Kidney epithelial cell (primary cell): ENCODE measurements at regions not wholly inside any gene's neighbourhood (a gene's known extent, or its start where the extent isn't known, plus 50 kb on each side); places are given as distances from the start of the nearest gene placed in this dataset.
"Not testable (repeated sequence)": the region's sequence is repeated elsewhere in the genome, so short reads cannot be mapped to it uniquely, and the experiment has no call there.

Source experiments
- DNase-seq: peaks from one replicate; pipeline ENCODE4 v3.0.0-alpha.2; 2010; ENCODE audit warnings: low read depth
- H3K27me3 ChIP-seq: 2 replicates; pipeline ENCODE4 v1.6.0; 2011; ENCODE audit warnings: low read length; ENCODE audit not compliant: control insufficient read depth, insufficient read depth
- H3K36me3 ChIP-seq: 2 replicates; pipeline ENCODE4 v1.5.1; 2011; ENCODE audit warnings: low read length; ENCODE audit not compliant: control insufficient read depth, insufficient read depth
- H3K4me3 ChIP-seq: 2 replicates; pipeline ENCODE4 v1.5.1; 2011; ENCODE audit warnings: low read depth, mild to moderate bottlenecking, control low read depth, low read length
- TF ChIP-seq, protein P1 (sequence below): IDR thresholded peaks from 2 replicates; pipeline ENCODE4 v1.5.1; 2011; ENCODE audit warnings: mild to moderate bottlenecking, moderate library complexity, low read length, control low read depth, inconsistent platforms; ENCODE audit not compliant: insufficient read depth, poor library complexity, severe bottlenecking

DNA sequence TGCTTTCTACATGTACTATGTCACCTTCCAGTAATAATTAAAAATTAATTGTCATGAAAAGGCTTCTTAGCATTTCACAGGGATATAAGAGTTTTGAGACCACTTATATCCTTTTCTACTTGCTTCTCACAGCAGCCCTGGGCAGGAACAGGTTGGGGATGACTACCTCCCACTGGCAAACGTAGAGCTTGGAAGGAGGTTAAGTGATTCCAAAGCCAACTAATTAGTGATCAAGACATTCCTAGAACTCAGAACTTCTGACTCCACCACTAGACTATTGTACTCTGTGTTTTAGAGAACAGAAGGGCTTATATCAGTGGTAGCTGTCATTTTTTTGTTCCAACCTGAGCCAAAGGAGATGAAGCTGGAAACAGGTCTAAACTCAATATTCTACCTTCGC is 364.5 kb upstream of the BOD1L1 start:
- no peaks in the 10 kb centered on the region for H3K27me3 ChIP-seq
- H3K36me3 ChIP-seq, result no peaks in the 10 kb centered on the region
- DNase-seq, result no peak
- TF ChIP-seq, protein P1, sequence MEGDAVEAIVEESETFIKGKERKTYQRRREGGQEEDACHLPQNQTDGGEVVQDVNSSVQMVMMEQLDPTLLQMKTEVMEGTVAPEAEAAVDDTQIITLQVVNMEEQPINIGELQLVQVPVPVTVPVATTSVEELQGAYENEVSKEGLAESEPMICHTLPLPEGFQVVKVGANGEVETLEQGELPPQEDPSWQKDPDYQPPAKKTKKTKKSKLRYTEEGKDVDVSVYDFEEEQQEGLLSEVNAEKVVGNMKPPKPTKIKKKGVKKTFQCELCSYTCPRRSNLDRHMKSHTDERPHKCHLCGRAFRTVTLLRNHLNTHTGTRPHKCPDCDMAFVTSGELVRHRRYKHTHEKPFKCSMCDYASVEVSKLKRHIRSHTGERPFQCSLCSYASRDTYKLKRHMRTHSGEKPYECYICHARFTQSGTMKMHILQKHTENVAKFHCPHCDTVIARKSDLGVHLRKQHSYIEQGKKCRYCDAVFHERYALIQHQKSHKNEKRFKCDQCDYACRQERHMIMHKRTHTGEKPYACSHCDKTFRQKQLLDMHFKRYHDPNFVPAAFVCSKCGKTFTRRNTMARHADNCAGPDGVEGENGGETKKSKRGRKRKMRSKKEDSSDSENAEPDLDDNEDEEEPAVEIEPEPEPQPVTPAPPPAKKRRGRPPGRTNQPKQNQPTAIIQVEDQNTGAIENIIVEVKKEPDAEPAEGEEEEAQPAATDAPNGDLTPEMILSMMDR, result no peak
- H3K4me3 ChIP-seq, result no peak overlapping the region

DNA sequence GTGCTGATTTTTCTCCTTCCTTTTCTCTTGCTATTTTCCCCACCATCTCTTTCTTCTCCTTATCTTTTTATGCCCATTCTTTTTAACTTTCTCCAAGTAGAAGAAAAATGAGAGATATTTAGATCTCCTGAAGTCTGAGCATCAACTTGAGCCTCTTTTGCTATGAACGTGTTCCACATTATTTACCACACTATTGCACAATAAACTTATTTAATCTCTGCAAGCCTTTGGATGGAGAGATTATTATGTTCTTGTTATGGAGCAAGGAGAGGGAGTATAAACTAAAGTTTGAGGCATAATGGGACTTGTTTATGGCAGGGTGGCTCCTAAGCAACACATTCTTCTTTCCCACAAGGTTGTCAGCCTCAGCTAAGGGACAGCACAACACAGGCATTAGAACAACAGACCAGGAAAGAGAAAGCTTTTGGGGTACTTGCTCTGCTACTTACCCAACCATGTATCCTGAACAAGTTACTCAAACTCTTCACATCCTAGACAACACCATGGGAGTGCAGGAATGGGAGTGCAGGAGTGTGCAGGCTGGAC is 365.5 kb upstream of the BOD1L1 start:
- no peaks in the 10 kb centered on the region for H3K36me3 ChIP-seq
- no peak overlapping the region for H3K4me3 ChIP-seq
- H3K27me3 ChIP-seq, result no peaks in the 10 kb centered on the region
- DNase-seq, result no peak
- TF ChIP-seq, protein P1, result no peak

DNA sequence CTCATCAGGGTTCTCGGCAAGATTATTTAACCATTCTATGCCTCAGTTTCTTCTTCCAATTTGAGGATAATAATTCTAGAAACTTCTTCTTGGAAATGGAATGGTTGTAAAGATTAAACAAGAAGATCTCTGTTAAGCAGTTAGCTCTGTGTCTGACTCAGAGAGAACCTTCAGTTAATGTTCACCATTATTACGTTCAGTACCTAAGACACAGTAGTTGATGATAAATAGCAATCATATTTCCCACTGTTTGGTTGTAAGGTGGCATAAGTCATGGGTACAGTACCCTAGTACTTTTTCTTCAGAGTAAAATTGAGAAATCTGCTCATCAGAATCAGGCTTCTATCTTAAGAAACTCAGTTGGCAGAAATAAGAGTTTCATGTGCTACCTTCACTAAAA is 366.5 kb upstream of the BOD1L1 start:
- no peaks in the 10 kb centered on the region for H3K27me3 ChIP-seq
- no peaks in the 10 kb centered on the region for H3K36me3 ChIP-seq
- TF ChIP-seq, protein P1, result no peak
- H3K4me3 ChIP-seq, result no peak overlapping the region
- DNase-seq, result no peak

- H3K4me3 ChIP-seq, result no peak overlapping the region
- TF ChIP-seq, protein P1, result no peak
- H3K27me3 ChIP-seq, result no peaks in the 10 kb centered on the region
- H3K36me3 ChIP-seq, result no peaks in the 10 kb centered on the region
- DNase-seq, result no peak
Observed at GRCh38 chr4:13998850-13999445, 371.4 kb upstream of the BOD1L1 start.

GRCh38 chr4:14000091-14000814 is 372.7 kb upstream of the BOD1L1 start:
- no peak for DNase-seq
- Histone ChIP-seq H3K36me3 (no peaks in the 10 kb centered on the region), H3K27me3 (no peaks in the 10 kb centered on the region), H3K4me3 (no peak overlapping the region)
- TF ChIP-seq, protein P1, result no peak

DNA sequence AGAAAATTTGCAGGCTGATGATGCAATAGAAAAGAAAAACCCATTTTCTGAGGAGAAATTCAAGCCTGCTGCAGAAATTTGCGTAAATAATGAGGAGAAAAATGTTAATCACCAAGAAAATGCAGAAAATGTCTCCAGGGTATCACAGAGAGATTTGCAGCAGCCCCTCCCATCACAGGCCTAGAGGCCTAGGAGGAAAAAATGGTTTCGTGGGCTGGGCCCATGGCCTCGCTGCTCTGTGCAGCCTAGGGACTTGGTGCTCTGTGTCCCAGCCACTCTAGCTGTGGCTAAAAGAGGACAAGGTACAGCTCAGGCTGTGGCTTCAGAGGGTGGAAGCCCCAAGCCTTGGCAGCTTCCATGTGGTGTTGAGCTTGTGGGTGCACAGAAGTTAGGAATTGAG is 374.8 kb upstream of the BOD1L1 start:
- H3K4me3 ChIP-seq, DNase-seq, H3K36me3 ChIP-seq, H3K27me3 ChIP-seq: not testable (repeated sequence)
